ENCODE measurements at regions not wholly inside any gene's neighbourhood (a gene's known extent, or its start where the extent isn't known, plus 50 kb on each side); places are given as distances from the start of the nearest gene placed in this dataset.

DNA sequence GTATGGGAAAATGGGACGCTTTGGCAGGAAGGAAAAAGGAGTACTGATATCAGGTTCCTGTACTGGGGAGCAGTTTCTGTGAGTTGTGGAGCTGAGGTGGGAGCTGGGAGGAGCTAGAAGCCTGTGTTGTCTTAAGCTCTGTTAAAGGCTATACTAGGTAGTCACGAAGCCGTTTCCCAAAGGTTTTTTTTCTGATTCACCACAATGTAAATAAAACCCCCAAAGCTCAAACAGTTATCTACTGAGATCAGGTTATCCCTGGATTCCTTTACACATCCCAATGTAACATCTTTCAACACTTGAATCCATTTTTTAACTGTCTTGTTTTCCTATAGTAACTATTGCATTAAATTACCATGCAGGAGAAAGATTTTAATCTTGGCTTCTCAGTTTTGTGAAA is 297.4 kb upstream of the SFRP2 start:
- DNase-seq = no peak

DNA sequence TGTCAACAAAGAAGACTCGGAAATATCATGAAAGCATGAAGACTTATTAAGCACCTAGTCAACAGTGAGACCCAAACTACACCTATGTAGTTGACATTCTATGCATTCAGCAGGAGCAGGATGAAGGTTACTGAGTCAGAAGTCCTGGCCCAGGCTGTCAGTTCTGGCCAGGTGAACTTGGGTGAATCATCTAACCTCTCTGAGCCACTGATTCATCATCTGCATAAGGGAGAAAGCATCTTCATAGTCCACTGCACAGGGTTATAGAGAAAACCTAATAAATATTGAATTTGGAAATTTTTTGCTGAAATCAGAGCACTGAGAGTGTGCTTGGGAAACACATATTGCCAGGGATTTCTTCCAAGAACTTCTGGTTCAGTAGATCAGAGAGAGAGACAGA is 296.0 kb upstream of the SFRP2 start:
- DNase-seq = no peak

DNA sequence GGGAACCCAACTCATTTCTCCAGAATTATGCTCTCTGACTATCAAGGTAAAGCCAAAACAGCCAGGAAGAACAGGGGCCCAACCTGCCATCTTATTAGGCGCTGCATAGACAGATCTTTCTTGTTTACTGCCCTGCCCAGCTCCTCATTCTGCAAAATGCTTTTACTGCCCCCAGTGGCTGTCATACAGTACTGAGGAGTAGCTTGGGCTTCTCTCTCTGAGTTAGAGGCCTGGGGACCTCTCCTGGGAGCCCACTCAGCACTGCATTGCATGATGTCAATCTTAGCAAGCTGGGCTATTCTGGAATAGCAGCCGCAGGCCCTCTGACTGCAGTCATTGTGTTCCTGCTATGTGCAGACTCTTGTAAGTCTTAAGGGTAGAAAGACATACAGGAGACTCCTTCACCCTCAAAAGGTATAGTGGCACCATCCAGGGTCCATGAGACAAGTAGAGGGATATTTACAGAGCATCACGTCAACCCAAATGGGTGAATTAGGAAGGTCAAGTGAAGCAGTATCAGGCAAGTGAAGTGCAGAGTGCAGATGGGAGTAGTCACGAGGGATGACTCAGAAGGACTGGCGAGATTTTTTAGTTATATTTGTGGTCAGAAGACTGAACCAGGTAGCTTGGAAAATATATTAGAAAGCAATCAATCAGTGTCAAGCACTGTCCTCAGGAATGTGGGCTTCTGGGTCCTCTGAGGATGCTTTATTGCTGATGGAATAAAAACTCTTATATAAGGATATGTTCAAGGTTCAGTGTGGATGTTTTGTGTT is 294.1 kb upstream of the SFRP2 start:
- no peak for DNase-seq

DNA sequence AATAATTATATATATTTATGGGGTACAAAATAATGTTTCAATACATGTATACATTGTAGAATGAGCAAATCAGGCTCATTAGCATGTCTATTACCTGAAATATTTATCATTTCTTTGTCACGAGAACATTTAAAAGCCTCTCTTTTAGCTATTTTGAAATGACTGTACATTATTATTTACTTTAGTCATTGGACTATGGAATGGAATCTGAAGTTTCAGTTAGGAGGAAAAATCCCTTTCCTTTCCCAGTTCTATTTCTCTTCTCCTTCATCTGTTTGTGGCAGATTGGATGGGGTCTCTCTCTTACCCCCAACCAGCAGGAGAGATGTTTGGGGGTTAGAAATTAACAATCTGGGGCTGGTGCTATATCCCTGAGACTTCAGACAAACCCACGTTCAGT is 292.5 kb upstream of the SFRP2 start:
- no peak for DNase-seq

DNA sequence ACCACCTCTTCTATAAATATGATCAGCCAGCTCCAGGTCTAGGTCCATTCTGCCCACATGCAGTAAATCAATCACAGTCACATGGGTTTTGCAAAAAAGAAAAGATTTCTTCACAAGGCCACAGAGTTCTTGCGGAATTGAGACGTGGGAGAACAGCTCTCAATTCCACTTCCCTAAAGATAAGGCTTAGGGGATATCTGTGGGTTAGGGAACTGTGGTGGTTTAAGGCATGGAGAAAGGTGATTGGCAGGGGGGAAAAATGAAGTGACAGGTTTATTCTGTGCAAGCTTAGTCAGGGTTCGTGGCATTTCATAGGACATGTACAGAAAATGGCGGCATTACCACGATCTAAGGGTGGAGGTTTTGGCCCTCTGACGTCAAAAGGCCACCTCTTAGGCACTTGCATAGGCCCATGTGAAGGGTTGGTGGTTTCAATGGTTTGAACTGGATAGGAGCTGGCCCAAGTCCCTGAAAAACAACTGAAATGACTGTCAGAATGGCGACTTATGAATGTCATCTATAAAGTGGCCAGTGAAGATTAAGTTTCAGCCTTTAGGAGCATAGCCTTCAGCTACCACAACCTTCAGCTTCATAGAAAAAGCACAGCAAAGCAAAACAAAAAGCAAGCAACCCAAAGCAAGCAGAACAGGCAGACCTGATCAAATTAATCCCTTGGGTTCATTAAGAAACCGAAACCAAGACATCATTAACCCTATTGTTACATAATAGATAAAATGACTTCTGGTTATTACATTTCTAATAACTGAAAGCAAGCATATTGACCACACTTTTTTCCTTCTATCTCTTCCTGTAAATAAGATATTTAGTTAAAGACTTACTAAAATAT is 289.8 kb upstream of the SFRP2 start:
- no peak for DNase-seq

DNA sequence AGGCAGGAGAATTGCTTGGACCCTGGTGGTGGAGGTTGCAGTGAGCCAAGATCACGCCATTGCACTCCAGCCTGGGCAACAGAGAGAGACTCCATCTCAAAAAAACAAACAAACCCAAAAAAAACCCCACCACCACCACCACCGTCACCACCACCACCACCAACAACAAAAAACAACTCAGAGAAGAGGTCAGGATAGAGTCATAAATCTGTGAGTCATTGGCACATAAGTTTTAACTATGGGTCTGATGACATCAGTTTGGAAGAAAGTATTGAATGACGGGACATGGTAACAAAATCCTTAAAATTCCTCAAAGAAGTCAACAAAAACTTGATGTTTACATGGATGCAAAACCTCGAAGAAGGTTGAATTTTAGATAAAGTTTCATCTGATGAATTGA is 288.0 kb upstream of the SFRP2 start:
- DNase-seq = no peak

DNA sequence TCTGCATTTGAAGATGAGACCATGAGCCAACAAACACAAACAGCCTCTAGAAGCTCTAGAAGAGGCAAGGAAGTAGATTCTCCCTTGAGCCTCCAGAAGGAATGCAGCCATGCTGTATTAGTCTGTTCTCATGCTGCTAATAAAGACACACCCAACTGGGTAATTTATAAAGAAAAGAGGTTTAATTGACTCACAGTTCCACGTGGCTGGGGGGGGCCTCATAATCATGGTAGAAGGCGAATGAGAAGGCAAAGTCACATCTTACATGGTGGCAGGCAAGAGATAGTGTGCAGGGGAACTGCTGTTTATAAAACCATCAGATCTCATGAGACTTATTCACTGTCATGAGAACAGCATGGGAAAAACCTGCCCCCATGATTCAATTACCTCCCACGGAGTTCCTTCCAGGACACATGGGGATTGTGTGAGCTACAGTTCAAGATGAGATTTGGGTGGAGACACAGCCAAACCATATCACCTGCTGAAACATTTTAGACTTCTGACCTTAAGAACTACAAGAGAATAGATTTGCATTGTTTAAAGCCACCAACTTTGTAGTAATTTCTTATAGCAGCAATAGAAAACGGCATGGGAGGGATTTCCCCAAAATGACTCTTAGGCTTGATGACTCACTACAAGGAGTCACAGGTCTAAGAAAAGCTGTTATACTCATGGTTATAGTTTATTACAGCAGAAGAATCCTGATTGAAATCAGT is 284.4 kb upstream of the SFRP2 start:
- DNase-seq = no peak

DNA sequence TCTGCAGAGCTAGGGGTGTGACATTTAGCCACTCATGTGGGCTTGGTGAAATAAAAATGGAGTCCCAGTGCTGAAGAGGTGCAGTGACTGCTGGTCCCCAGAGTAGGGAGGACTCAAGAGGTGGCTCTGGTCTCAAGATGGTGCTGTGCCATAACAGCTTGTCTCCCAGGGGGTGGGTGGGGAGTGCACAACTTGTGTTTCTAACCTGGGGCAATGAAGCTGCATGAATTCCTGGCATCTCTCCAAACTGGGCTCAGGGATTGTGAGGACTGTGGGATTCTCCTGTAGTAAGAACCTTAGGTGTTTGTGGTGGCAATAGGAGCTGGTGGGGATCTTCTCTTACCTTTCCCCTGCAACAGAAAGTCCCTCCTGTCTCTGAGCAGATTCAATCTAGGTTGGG is 278.9 kb upstream of the SFRP2 start:
- no peak for DNase-seq

DNA sequence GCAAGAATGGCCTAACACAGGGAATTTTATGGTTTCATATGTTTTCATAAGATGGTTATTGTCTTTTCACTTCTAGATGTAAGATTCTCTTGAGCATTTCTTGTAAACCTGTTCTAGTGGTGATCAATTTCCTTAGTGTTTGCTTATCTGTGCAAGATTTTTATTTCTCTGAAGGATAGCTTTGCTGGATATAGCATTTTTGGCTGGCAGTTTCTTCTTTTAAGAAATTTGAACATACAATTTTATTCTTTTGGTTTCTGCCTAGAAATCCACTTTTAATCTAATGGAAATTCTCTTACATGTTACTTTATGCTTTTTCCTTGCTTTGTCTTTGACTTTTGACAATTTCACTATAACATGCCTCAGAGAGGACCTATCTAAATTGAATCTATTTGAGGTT is 276.5 kb upstream of the SFRP2 start:
- no peak for DNase-seq

DNA sequence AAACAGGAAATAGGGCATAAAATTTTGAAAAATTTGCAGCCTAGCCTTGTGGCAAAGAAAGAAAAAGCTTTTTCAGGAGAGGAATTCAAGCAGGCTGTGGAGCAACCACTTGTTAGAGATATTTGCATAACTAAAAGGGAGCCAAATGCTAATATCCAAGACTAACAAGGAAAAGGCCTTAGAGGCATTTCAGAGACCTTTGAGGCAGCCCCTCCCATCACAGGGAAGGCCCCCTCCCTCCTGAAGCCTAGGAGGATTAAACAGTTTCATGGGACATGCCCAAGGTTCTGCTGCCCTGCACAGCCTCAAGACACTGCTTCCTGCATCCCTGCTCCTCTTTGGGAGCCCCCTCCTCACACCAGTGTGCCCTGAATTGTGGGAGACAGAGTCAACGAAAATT is 275.4 kb upstream of the SFRP2 start:
- no peak for DNase-seq

DNA sequence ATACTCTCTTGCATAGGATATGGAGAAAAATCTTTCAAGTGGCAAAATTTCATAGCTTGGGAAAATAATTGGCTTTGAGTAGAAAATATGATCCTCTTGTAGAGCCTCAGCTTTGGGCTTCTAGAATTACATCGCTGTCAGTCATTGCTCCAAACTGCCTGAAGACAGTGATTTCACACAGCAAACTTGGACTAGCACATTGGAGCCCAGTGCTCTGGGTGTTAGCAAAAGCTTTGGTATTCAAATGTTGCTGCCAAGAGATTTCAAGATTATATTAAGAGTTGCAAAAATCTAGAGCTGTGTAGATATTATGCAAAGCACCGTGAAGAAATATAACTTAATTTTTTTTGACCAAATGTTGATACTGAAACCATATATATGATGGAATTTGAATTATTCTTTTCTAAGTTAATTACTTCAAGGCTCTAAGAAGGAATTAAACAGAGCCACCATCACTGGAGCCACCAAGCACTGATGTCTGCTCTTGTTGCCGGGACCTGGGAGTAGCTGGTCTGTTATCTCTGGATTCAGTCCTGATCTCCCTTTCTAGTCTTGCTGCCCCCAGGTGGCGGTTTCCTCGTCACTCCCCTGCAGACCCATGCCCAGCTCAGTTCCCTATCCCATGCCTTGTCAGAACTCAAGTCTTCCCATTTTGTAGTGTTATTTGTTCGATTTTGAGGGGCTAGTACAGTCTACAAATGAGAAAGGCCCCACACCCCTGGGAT is 260.7 kb upstream of the SFRP2 start:
- no peak for DNase-seq

DNA sequence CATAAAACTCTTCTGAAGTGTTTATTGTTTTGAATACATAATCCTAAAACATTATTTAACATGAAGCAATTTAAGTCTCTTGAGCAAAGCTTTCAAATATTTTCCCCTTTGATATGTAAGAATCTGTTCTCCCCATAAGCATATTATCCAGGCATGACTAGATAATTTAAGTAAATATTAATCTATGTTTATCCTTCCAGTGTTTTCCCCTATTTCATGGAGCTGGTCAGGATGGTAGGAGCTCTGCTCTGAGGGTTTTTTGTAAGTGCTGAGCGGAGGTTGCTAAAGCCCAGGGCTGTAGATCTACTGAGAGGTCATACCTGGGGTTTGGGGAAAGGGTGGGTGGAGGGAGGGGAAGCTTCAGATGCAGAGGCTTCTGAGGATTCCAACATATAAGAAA is 258.9 kb upstream of the SFRP2 start:
- DNase-seq = no peak

DNA sequence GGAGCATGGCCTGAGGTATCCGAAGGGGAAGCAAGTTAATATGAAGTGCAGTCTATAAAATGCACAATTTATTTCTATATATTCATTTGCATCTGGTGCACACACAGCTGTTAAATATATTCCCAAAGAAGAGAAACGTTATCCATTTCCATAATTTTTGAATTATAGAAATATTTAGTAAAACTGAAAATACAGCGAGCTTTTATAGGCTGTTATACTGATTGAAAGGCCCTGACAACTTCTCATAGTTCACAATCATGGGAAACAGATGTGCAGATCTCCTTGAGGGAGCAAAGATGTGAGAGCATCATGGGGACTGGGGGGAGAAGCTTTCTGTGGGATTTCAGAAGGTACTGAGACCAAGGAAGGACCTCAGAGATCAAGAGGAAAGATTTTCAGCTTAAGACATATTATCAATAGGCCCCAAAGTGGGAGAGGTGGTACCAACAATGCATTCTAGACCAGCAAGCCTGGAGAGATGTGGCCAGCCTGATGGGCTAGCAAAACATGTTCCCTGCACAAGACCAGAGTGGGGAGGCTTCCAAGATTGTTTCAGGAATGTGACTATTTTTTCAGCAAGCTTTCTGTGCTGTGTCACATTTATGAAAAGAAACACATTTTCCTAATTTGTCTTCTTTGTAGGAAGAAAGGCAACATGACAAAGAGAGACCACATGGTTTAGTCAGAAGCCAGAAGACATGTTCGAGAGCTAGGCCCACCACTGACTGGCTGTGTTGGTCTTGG is 256.0 kb upstream of the SFRP2 start:
- no peak for DNase-seq

DNA sequence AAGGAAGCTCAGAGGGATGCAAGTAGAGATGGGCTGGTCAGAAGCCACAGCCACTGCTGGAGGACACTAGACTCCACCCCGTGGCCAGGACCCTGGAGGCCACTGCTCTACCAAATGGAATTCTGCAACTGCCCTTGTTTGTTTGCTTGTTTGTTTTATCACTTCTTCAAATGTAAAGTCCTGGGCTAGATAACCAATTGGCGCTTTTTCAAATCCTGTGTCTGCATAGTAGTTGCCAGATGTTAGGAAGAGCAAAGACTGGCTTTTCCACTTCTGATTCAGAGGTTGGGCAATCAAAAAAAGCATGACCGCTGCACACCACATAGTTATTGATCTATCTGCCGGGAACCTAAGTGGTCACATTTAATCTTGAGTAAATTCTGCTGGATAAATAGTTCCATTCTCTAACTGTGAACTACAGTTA is 255.2 kb upstream of the SFRP2 start:
- no peak for DNase-seq

DNA sequence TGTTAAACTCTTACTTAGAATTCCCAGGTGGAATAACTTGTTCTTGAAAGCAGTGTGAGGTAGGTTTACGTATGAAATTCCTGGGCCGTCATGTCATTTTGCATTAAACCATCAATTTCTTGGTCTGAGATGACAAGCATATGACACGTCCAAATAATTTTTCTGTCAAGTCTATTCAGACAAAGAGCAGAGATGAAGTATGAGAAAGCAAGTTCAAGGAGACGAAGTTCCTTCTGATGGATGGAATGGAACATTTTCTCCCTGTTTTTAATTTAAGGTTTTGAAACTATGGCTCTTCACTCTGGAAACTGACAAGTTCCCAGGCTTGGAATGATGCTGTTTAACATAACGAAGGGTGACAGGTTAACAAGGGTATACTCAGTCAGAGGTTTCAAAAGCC is 252.8 kb upstream of the SFRP2 start:
- no peak for DNase-seq

DNA sequence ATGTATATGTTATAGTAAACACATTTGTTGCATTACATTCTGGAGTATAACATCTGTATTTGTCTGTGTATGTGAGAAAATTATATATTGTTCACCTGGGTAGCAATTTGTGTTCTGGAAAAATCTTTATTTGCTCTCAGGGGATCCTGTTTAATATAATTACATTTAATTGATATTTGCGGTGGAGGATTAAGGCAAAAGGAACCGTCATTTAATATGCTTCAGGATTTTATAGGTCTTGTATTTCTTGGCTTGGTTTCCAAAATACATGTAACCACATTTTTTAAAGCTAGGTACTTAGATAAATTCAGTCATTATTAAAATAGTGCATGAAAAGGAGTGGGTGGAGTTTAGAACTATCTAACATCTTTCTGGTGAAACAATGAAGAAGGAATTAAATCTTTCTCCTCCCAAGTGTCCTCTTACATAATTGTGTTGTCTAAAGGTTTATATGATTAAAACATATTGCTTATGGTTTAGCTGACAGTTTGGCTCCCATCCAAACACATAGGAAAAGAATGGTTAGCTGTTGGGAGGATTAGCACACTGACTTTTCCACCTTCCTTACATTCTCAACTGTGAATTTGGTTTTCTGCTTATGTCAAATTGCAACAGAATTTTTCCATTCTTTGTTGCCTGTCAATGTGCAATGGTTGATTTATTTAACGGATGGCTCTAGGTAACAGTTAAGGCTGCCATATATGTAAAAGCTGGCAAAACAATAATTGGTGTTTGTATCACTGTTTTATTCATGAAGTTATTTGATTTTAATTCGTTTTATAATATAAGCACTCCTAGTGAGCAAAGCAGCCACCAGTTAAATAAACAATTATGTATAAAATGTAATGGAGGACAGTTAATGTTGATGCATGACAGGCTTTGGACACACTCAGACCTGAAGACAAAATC is 250.8 kb upstream of the SFRP2 start:
- DNase-seq = no peak

DNA sequence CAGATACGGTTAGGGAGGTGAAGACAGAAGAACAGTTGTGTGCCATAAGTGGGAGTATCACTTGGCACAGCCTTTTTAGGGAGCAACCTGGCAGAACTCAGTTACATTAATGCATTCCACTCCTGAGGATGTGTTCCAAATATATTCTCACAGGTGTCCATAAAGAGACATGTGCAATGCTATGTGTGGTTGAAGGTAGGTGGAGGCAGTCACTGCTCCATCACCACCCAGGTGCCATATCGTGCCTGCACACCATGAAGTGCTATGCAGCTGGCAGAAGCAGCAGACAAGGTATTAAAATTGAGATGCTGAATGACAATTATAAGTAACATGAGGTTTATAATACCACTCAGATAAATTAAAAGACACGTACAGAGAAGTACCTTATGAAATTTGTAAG is 248.0 kb upstream of the SFRP2 start:
- no peak for DNase-seq

DNA sequence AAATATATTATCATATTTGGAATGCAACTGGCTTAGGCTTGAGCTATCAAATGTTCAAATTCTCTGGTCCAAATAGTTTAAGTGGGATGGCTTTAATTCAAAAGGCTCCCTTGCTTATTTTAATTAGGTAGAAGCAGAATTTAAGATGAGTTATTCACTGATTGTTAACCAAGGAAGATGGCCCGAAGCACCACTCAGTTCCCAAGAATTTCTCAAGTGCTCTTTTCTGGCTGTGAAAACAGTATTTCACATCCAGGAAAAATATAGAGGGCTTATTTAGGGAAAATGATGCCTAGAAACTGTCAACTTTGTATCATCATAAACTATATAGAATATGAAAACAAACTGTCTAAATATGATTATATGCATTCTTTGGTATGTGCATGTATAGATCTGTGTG is 246.5 kb upstream of the SFRP2 start:
- DNase-seq = no peak

DNA sequence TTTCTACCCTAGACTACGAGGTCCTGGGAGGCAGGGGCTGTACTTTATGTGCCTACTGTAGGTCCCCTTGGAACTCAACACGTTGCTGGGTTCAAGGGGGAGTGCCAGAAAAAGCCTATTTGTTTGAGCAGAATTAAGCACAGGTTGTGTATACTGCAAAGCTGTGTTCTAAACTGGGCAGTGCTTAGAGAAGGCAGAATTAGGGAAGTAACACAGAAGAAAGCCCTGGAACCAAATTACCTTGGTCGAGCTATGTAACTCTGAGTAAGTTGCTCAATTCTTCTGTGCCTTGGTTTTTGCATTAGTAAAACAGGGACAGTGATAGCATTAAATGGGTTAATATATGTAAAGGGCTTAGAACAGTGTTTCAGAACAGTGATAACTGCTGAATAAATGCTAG is 245.0 kb upstream of the SFRP2 start:
- DNase-seq = no peak

DNA sequence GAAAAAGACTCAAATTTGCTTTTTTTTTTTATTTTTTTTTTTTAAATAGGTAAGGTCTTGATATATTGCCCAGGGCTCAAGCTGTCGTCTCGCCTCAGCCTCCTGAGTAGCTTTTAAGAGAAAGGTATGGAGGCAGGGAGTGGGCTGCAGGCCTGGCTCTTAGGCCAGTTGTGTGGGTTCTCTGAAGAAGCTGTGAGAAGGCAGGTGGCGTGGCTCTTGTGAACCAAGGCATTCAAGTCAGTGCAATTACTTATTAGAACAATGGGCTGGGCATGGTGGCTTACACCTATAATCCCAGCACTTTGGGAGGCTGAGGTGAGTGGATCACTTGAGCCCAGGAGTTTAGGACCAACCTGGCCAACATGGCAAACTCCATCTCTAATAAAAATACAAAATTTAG is 244.0 kb upstream of the SFRP2 start:
- DNase-seq = no peak

DNA sequence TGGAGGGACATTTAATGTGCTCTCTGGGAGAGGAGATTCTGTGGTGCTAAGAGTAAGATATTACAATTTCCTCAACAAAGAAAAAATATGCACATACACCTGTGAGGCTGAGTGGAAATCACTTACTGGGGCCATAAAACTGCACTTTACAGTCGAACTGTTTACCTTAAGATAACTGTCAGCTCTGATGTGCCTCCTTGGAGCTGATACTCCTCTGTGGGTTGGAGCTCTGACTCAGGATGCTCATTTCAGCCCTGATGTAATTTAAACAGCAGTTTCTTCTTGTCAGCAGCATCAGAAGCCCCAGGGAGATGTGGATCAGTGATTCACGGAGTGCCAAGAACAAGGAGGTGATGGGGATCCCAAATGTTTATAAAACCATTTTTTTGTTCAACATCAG is 241.9 kb upstream of the SFRP2 start:
- DNase-seq = no peak
